Adrenal gland (tissue), 5 donors: ENCODE measurements at regions not wholly inside any gene's neighbourhood (a gene's known extent, or its start where the extent isn't known, plus 50 kb on each side); places are given as distances from the start of the nearest gene placed in this dataset.

Experiments used
- CTCF ChIP-seq, 6 experiments: fragments of 450-650 bp in 4 of 6; fragments of 200-600 bp in 2 of 6; sonication (generic) in 1 of 6; IDR thresholded peaks; 1 replicate in 5 of 6; 2 replicates in 1 of 6; pipeline versions ENCODE4 v1.5.1 to v1.8.0; 2016 to 2021; ENCODE audit warnings: antibody characterized with exemption in 6 of 6, mild to moderate bottlenecking in 2 of 6, moderate library complexity in 1 of 6
- POLR2A ChIP-seq, 2 donors: fragments of 450-650 bp; IDR thresholded peaks; one replicate each; pipeline ENCODE4 v1.6.1; 2017; ENCODE audit warnings: antibody characterized with exemption in 2 of 2, mild to moderate bottlenecking in 2 of 2, moderate library complexity in 1 of 2
- donor health status: DM: no; HTN: no; CAD: no.

DNA sequence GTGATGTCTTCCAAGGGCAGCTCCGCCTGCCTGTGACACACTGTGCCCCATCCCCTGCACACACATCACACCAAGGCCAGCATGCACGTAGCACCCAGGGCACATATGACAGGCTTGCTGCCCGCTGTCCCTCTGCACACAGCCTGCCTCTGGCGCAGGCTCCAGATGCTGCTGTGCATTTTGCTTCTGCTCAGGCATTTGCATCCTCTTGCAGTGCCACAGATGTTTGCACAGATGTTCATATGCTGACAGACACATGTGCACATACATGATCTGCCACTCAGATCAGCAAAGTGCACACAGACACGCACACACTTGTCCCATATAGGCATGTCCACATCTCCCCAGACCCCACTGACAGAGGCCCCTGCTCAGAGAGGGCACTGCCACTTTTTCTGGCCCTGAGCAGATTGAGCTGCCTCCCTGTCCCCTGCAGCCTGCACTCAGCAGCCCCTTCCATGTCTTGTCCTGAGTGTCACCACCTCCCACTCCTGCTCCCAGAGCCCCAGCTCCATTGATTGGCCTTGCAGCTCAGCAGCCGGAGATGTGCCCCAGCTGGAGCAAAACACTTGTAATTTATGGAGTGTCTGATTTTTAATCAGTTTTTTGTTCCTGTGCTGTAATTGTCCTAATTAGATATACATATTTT lies 115.1 kb upstream of the RPL38 start:
- no peak for TF ChIP-seq POLR2A (IDR thresholded peaks at IDR 0.05)
- TF ChIP-seq CTCF (IDR thresholded peaks at IDR 0.05) = no peak
